DOHH2 (cell line): ENCODE measurements at regions not wholly inside any gene's neighbourhood (a gene's known extent, or its start where the extent isn't known, plus 50 kb on each side); places are given as distances from the start of the nearest gene placed in this dataset.

ENCODE experiments used
- H3F3A ChIP-seq: fragments of 200-600 bp; sonication (generic), shearing (Covaris generic); 2 replicates; pipeline ENCODE4 v1.6.0; 2016; ENCODE audit warnings: antibody characterized with exemption, mild to moderate bottlenecking; ENCODE audit not compliant: control insufficient read depth, insufficient read depth
- H3K27ac ChIP-seq: fragments of 200-600 bp; sonication (generic); 2 replicates; pipeline ENCODE4 v1.5.1; 2014; ENCODE audit warnings: low read depth, mild to moderate bottlenecking, low read length, moderate library complexity
- H3K27me3 ChIP-seq: fragments of 200-600 bp; sonication (generic); 2 replicates; pipeline ENCODE4 v1.6.1; 2014; ENCODE audit warnings: mild to moderate bottlenecking, low read length, mixed read lengths; ENCODE audit not compliant: control insufficient read depth
- H3K36me3 ChIP-seq: fragments of 200-600 bp; sonication (generic); 2 replicates; pipeline ENCODE4 v1.6.1; 2014; ENCODE audit warnings: mild to moderate bottlenecking, low read length, moderate library complexity, mixed read lengths; ENCODE audit not compliant: control insufficient read depth
- H3K4me1 ChIP-seq: fragments of 200-600 bp; sonication (generic); 2 replicates; pipeline ENCODE4 v1.6.1; 2014; ENCODE audit warnings: mild to moderate bottlenecking, low read length, mixed read lengths; ENCODE audit not compliant: control insufficient read depth
- H3K4me2 ChIP-seq: fragments of 200-600 bp; sonication (generic); 2 replicates; pipeline ENCODE4 v1.6.0; 2014; ENCODE audit warnings: mild to moderate bottlenecking, low read length, moderate library complexity
- H3K4me3 ChIP-seq: fragments of 200-600 bp; sonication (generic); 2 replicates; pipeline ENCODE4 v1.5.1; 2014; ENCODE audit warnings: mild to moderate bottlenecking, low read length, mixed read lengths
- H3K79me2 ChIP-seq: fragments of 200-600 bp; sonication (generic); 2 replicates; pipeline ENCODE4 v1.6.1; 2014; ENCODE audit warnings: mild to moderate bottlenecking, low read length, mixed read lengths; ENCODE audit not compliant: control insufficient read depth
- H3K9me2 ChIP-seq: fragments of 200-600 bp; sonication (generic); replicated peaks from 2 replicates; pipeline ENCODE4 v1.6.1; 2014; ENCODE audit warnings: mild to moderate bottlenecking, low read length, mixed read lengths; ENCODE audit not compliant: control insufficient read depth
- H3K9me3 ChIP-seq: fragments of 200-600 bp; sonication (generic); 2 replicates; pipeline ENCODE4 v1.6.1; 2014; ENCODE audit warnings: antibody characterized with exemption, low read length, mixed read lengths; ENCODE audit not compliant: control insufficient read depth, insufficient read depth
- H4K20me1 ChIP-seq: fragments of 200-600 bp; sonication (generic); 2 replicates; pipeline ENCODE4 v1.6.0; 2014; ENCODE audit warnings: low read depth, mild to moderate bottlenecking, antibody characterized with exemption, low read length, moderate library complexity; ENCODE audit not compliant: control insufficient read depth, insufficient read depth
- CTCF ChIP-seq: fragments of 200-600 bp; sonication (generic); IDR thresholded peaks from one replicate; pipeline ENCODE4 v1.5.1; 2014; ENCODE audit warnings: antibody characterized with exemption, mild to moderate bottlenecking, low read depth, low read length; ENCODE audit not compliant: poor library complexity, severe bottlenecking
- EZH2phosphoT487 ChIP-seq: fragments of 200-600 bp; sonication (generic); IDR thresholded peaks from 2 replicates; pipeline ENCODE4 v1.6.1; 2017; ENCODE audit warnings: borderline replicate concordance, mild to moderate bottlenecking, antibody characterized with exemption, low read length, moderate library complexity, mixed read lengths

DNA sequence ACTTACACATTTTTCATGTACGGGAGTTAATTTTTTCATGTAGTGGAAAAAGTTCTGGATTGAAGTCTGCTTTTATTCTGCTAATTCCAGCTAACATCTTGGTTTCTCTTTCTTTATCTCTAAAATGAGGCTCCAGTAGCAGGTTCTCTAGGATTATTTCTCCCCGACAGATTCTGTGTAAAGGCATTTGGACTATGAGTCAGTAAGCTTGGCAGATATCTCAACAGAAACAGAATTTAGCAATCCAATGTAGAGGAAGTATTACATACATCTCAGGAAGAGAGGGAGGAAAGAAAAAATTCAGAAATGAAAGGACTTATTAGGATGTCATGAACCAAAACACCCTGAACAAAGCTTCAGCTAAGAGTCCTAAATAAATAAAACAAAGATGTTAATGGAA is 1682.3 kb upstream of the TENM3 start:
- Histone ChIP-seq H3K9me2 (no peaks in the 10 kb centered on the region), H3F3A (no peaks in the 10 kb centered on the region), H3K4me2 (no peak overlapping the region), H3K79me2 (no peaks in the 10 kb centered on the region), H3K9me3 (no peaks in the 10 kb centered on the region), H3K4me1 (no peaks in the 10 kb centered on the region), H3K36me3 (no peaks in the 10 kb centered on the region), H3K27me3 (no peaks in the 10 kb centered on the region), H3K4me3 (no peak overlapping the region), H3K27ac (no peak overlapping the region), H4K20me1 (no peaks in the 10 kb centered on the region)
- TF ChIP-seq CTCF: no peak
- TF ChIP-seq EZH2phosphoT487: no peak

DNA sequence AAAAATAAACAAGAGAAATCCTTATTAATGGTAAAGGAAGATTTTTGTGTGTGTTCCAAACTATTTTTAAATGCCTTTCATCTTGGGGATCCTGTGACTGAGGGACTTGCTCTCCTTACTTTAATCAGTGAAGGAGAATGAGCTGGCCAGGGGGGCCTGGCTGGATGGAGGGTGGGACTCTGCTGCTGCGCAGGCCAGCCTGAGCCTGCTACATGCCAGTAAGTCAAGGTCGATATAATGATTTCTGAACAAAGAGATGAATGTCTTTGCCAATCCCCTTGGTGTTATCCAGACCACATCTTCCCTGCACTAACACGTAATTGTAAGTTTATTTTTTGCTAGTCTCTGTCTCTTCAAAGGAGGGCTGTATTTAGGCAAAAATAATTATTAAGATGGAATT is 1679.2 kb upstream of the TENM3 start:
- Histone ChIP-seq H3K79me2 (no peaks in the 10 kb centered on the region), H3K27ac (no peak overlapping the region), H3K27me3 (no peaks in the 10 kb centered on the region), H3K4me3 (no peak overlapping the region), H3K4me2 (no peak overlapping the region), H3K9me3 (no peaks in the 10 kb centered on the region), H4K20me1 (no peaks in the 10 kb centered on the region), H3K9me2 (no peaks in the 10 kb centered on the region), H3K4me1 (no peaks in the 10 kb centered on the region), H3F3A (no peaks in the 10 kb centered on the region), H3K36me3 (no peaks in the 10 kb centered on the region)
- TF ChIP-seq CTCF (no peak), EZH2phosphoT487 (no peak)

- Histone ChIP-seq H3K4me1 (no peaks in the 10 kb centered on the region), H3K27ac (no peak overlapping the region)
Observed at GRCh38 chr4:180564448-180564847, 1678.8 kb upstream of the TENM3 start.

More at GRCh38 chr4:180564448-180564847, 1678.8 kb upstream of the TENM3 start:
- Histone ChIP-seq H3K36me3 (no peaks in the 10 kb centered on the region), H3K79me2 (no peaks in the 10 kb centered on the region), H3K9me2 (no peaks in the 10 kb centered on the region), H3K9me3 (no peaks in the 10 kb centered on the region), H3K27me3 (no peaks in the 10 kb centered on the region), H4K20me1 (no peaks in the 10 kb centered on the region), H3K4me3 (no peak overlapping the region), H3K4me2 (no peak overlapping the region), H3F3A (no peaks in the 10 kb centered on the region)
- no peak for TF ChIP-seq EZH2phosphoT487
- no peak for TF ChIP-seq CTCF
